C4-2B (cell line): ENCODE measurements at regions not wholly inside any gene's neighbourhood (a gene's known extent, or its start where the extent isn't known, plus 50 kb on each side); places are given as distances from the start of the nearest gene placed in this dataset.

Experiments
- H3K27ac ChIP-seq: fragments of 450-650 bp; 2 replicates; pipeline ENCODE4 v1.5.1; 2017
- ZFX ChIP-seq: fragments of 450-650 bp; IDR thresholded peaks from 2 replicates; pipeline ENCODE4 v1.6.1; 2017
- TF ChIP-seq, protein P1 (sequence below): fragments of 450-650 bp; conservative IDR thresholded peaks from 2 replicates; pipeline ENCODE4 v1.5.1; 2017; ENCODE audit warnings: mild to moderate bottlenecking

DNA sequence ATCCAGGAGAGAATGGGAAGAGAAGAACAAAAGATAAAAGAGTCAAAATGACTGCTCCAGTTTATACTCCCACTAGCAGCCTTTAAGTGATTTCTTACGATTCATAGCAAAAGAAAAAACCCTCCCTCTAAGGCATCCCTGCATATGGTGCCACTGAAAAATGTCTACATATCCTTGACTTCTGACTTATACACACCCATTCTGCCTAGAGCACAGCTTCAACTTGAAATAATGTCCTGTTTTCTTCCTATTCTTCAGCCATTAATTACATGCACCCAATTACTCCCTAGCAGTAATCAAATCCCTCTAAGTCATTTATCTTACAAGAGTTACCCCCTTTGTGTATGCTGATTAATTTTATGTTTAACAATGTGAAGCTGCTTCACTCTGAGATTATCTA is 393.5 kb downstream of the HTR7 start:
- TF ChIP-seq, protein P1, sequence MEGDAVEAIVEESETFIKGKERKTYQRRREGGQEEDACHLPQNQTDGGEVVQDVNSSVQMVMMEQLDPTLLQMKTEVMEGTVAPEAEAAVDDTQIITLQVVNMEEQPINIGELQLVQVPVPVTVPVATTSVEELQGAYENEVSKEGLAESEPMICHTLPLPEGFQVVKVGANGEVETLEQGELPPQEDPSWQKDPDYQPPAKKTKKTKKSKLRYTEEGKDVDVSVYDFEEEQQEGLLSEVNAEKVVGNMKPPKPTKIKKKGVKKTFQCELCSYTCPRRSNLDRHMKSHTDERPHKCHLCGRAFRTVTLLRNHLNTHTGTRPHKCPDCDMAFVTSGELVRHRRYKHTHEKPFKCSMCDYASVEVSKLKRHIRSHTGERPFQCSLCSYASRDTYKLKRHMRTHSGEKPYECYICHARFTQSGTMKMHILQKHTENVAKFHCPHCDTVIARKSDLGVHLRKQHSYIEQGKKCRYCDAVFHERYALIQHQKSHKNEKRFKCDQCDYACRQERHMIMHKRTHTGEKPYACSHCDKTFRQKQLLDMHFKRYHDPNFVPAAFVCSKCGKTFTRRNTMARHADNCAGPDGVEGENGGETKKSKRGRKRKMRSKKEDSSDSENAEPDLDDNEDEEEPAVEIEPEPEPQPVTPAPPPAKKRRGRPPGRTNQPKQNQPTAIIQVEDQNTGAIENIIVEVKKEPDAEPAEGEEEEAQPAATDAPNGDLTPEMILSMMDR = no peak
- TF ChIP-seq ZFX = no peak
- no peak overlapping the region for H3K27ac ChIP-seq

DNA sequence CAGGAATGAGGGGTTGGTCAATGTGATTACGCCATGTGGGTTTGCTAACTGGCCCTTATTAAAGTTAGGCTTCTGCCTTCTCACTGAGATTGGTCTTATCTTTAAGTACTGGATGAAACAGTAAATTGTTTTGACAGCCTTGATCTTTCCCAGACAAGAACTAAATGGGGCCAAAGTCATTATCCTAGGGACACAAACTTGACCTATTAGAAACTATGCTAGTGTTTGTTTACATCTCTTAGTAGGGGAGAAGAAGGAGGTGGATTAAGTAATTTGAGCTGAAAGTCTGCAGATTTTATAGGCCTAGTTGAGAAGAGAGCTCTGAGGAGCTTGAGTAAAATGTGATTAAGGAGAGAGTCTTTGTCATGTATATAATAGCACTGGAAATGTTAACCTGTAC is 386.9 kb downstream of the HTR7 start:
- H3K27ac ChIP-seq = no peak overlapping the region
- TF ChIP-seq, protein P1 = no peak

DNA sequence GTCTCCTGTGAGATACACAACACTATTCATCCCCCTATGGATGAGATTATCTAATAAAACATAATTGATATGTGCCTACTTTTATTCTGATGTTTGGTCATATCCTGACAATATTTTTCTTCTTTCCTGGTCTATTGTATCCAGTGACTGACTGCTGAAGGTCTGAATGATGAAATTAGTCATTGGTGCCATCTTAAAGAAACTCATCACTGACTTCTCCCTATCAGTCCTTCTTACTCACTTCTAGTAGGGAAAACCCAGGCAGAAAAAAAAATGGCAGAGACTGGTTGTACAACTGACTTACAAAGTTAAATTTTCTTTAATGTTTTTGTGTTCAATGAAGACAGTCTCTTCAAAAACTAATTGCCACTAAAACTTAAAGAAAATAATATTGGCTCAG is 377.4 kb downstream of the HTR7 start:
- TF ChIP-seq, protein P1 = no peak
- no peak for TF ChIP-seq ZFX
- H3K27ac ChIP-seq = no peak overlapping the region

DNA sequence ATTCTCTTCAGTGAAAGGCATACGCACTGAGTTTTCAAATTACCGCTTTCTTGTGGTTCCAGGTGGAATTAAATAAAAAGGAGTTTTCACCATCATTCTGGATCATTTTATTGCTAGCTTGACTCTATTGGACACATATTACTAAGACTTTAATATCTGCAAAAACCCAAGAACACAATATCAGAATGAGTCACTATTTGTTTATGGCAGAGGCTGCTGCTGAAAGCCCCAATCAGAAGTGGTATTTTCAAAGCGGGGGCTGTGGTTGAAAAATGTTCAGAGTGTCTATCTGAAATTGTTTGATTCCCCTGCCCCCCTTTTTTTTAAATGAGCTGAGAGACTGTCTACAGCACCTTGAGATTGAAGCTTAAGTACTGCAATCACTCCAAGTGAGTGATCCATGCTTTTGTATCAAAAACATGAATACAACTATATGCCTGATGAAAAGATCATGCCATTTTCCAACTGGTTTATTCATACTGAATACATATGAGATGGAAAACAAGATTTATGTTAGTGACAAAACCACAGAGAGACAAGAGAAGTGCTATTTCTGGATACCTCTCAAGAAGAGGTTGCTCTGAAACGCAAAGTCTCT is 376.4 kb downstream of the HTR7 start:
- no peak for TF ChIP-seq ZFX
- TF ChIP-seq, protein P1 = no peak
- no peak overlapping the region for H3K27ac ChIP-seq

DNA sequence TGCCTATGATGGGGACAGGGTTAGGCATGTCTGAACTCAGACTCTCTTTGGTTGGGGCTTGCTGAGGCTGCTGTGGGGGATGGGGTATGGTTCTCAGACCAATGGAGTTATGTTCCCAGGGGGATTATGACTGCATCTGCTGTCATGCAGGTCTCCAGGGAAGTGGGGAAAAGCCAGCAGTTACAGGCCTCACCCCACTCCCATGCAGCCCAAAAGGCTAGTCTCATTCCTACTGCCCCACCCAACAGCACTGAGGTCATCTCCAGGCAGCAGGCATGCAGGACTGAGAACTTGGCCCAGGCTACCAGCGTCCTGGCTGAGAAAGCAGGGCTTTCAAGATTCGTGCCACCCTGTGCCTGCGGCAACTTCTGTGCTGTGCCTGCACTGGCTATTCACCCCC is 373.3 kb downstream of the HTR7 start:
- TF ChIP-seq, protein P1 = no peak
- no peak for TF ChIP-seq ZFX
- no peak overlapping the region for H3K27ac ChIP-seq

DNA sequence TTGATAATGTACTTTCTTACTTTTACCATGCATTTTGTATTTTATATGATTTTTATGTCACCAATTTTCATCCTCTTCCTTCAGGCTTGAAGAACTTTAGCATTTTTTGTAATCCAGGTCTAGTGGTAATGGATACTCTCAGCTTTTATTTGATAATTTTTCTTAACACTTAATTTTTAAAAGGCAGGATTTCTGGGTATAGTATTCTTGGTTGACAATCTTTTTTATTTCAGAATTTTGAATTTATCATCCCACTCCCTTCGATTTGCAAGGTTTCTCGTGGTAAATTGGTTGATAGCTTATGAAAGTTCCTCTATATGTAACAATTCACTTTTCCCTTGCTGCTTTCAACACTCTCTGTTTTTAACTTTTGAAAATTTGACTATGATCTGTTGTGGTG is 363.7 kb downstream of the HTR7 start:
- TF ChIP-seq, protein P1 = no peak
- no peak for TF ChIP-seq ZFX
- H3K27ac ChIP-seq = no peak overlapping the region

DNA sequence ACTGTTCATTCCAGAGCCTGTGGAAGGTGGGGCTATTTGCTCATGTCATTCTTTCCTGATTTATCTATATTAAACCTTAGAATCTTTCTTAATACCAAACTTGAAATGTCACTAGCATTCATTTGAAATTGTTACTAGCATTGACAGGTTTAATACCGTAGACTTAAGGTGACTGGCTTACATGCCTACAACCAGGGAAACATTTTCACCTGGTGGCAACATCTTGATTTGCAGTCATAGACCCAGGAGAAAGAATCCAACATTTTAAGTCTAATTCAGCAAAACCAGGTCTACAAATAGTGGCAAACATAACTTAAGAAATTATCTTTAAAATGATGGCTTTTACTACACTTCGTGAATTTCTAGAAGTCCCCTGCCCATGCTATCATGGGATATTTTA is 353.7 kb downstream of the HTR7 start:
- TF ChIP-seq, protein P1 = no peak
- TF ChIP-seq ZFX = no peak

More for the DNA sequence above, 353.7 kb downstream of the HTR7 start:
- H3K27ac ChIP-seq = no peak overlapping the region
